ENCODE measurements at regions not wholly inside any gene's neighbourhood (a gene's known extent, or its start where the extent isn't known, plus 50 kb on each side); places are given as distances from the start of the nearest gene placed in this dataset.

DNA sequence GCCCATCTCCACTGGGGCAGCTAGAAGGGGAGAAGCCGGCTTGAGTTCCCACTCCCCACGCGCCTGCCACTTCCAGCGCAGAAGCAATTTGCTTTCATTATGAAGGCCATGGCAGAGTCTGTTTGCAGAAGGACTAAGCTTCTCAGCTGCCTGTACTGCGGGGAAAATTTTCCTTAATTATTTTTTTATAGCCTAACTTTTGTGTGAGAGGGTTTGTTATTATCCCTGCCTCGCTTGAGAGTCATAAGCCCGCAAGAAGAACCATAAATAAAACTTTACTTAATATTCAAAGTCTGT is 56.0 kb upstream of the DLK1 start:
- intact Hi-C loops (cut with DNase I; ENCODE audit: low total_unique reads) = no loop called here
- H3K36me3 ChIP-seq = no peaks in the 10 kb centered on the region
- H3K4me3 ChIP-seq = no peak overlapping the region
- H3K27me3 ChIP-seq = peaks cover 0 to 86% of the 10 kb centered on the region in 2 donors
- no peak for DNase-seq
- no peaks in the 10 kb centered on the region for H3K9me3 ChIP-seq
- H3K4me1 ChIP-seq = no peaks in the 10 kb centered on the region
- H3K27ac ChIP-seq = no peak overlapping the region
- TF ChIP-seq CTCF (IDR thresholded peaks at IDR 0.05) = no peak

GRCh38 chr14:100671386-100671901 is 55.2 kb upstream of the DLK1 start:
- no peak overlapping the region for H3K4me3 ChIP-seq
- no peaks in the 10 kb centered on the region for H3K4me1 ChIP-seq
- intact Hi-C loops (cut with DNase I; ENCODE audit: low total_unique reads) = no loop called here
- peaks cover 0 to 83% of the 10 kb centered on the region in 2 donors for H3K27me3 ChIP-seq
- DNase-seq = no peak
- H3K27ac ChIP-seq = no peak overlapping the region
- H3K36me3 ChIP-seq = no peaks in the 10 kb centered on the region
- TF ChIP-seq CTCF (IDR thresholded peaks at IDR 0.05) = no peak
- H3K9me3 ChIP-seq = no peaks in the 10 kb centered on the region

- peaks cover 0 to 83% of the 10 kb centered on the region in 2 donors for H3K27me3 ChIP-seq
- H3K27ac ChIP-seq = no peak overlapping the region
- no peaks in the 10 kb centered on the region for H3K36me3 ChIP-seq
- no peaks in the 10 kb centered on the region for H3K9me3 ChIP-seq
- intact Hi-C loops (cut with DNase I; ENCODE audit: low total_unique reads) = no loop called here
- H3K4me1 ChIP-seq = no peaks in the 10 kb centered on the region
- DNase-seq = no peak
- no peak for TF ChIP-seq CTCF (IDR thresholded peaks at IDR 0.05)
- no peak overlapping the region for H3K4me3 ChIP-seq
These were observed 54.8 kb upstream of the DLK1 start for GRCh38 chr14:100671906-100672305.

- H3K27ac ChIP-seq = no peak overlapping the region
- H3K4me1 ChIP-seq = peaks cover 0 to 11% (median 0%) of the 10 kb centered on the region in 4 donors
- H3K36me3 ChIP-seq = no peaks in the 10 kb centered on the region
- TF ChIP-seq CTCF (IDR thresholded peaks at IDR 0.05) = no peak
- H3K4me3 ChIP-seq = no peak overlapping the region
- no peaks in the 10 kb centered on the region for H3K9me3 ChIP-seq
- intact Hi-C loops (cut with DNase I; ENCODE audit: low total_unique reads) = no loop called here
- DNase-seq = no peak
- H3K27me3 ChIP-seq = peaks cover 0 to 81% of the 10 kb centered on the region in 2 donors
These were observed 53.4 kb upstream of the DLK1 start for GRCh38 chr14:100673085-100673806.

GRCh38 chr14:100673807-100674154 is 52.9 kb upstream of the DLK1 start:
- peaks cover 0 to 81% of the 10 kb centered on the region in 2 donors for H3K27me3 ChIP-seq
- no peaks in the 10 kb centered on the region for H3K36me3 ChIP-seq
- no peak overlapping the region for H3K27ac ChIP-seq
- intact Hi-C loops (cut with DNase I; ENCODE audit: low total_unique reads) = no loop called here
- no peak overlapping the region for H3K4me3 ChIP-seq
- no peaks in the 10 kb centered on the region for H3K9me3 ChIP-seq
- no peak for TF ChIP-seq CTCF (IDR thresholded peaks at IDR 0.05)
- H3K4me1 ChIP-seq = peaks cover 0 to 13% (median 0%) of the 10 kb centered on the region in 4 donors
- DNase-seq = no peak
